WTC11 (cell line): ENCODE measurements at regions not wholly inside any gene's neighbourhood (a gene's known extent, or its start where the extent isn't known, plus 50 kb on each side); places are given as distances from the start of the nearest gene placed in this dataset.
A peak's percentile ranks its signal among the peaks of the same experiment; 100 is the strongest.

Experiments
- ATAC-seq: fragments of 200-7000 bp; cut with Tn5 transposase; 2 replicates; pipeline ENCODE4 v1.10.0; 2021; ENCODE audit warnings: mild to moderate bottlenecking, moderate library complexity
- CTCF ChIA-PET: fragments of 300-600 bp; sonication (Branson Sonifier 250); formaldehyde crosslinking; loops from one replicate; lab custom pipeline; 2021; ENCODE audit warnings: antibody characterized with exemption; lab: Charles Lee
- POLR2A ChIA-PET: fragments of 350-600 bp; sonication (Branson Sonifier 250); formaldehyde crosslinking; loops from one replicate; lab custom pipeline; 2021; ENCODE audit warnings: antibody characterized with exemption; lab: Charles Lee
- DNase-seq: peaks from one replicate; pipeline ENCODE4 v3.0.0; 2021; ENCODE audit warnings: low spot score
- H3K27ac Mint-ChIP-seq: 2 replicates; pipeline ENCODE4 v1.8.0; 2021; ENCODE audit warnings: mixed read lengths
- H3K27me3 Mint-ChIP-seq: 2 replicates; pipeline ENCODE4 v1.8.0; 2021; ENCODE audit warnings: low read depth, mild to moderate bottlenecking, moderate library complexity, mixed read lengths
- H3K36me3 Mint-ChIP-seq: 2 replicates; pipeline ENCODE4 v1.8.0; 2021; ENCODE audit warnings: mixed read lengths
- H3K4me1 Mint-ChIP-seq: 2 replicates; pipeline ENCODE4 v1.8.0; 2022; ENCODE audit warnings: mixed read lengths
- H3K4me3 Mint-ChIP-seq: 2 replicates; pipeline ENCODE4 v1.8.0; 2021; ENCODE audit warnings: mild to moderate bottlenecking, moderate library complexity, mixed read lengths
- H3K9me3 Mint-ChIP-seq: 2 replicates; pipeline ENCODE4 v1.8.0; 2021; ENCODE audit warnings: mixed read lengths
- CBFB ChIP-seq: sonication (generic); formaldehyde crosslinking; IDR thresholded peaks from 2 replicates; pipeline ENCODE4 v1.8.1; 2022; ENCODE audit warnings: mild to moderate bottlenecking, low read depth, missing genetic modification reagents
- CREM ChIP-seq: sonication (generic); formaldehyde crosslinking; IDR thresholded peaks from 2 replicates; pipeline ENCODE4 v1.8.1; 2022; ENCODE audit warnings: mild to moderate bottlenecking, missing genetic modification reagents, moderate library complexity
- MAX ChIP-seq: sonication (generic); formaldehyde crosslinking; IDR thresholded peaks from 2 replicates; pipeline ENCODE4 v1.8.0; 2022; ENCODE audit warnings: mild to moderate bottlenecking, missing genetic modification reagents
- RELA ChIP-seq: sonication (generic); formaldehyde crosslinking; IDR thresholded peaks from 2 replicates; pipeline ENCODE4 v1.8.1; 2022; ENCODE audit warnings: missing genetic modification reagents, mild to moderate bottlenecking, borderline replicate concordance
- SP1 ChIP-seq: sonication (generic); formaldehyde crosslinking; conservative IDR thresholded peaks from 2 replicates; pipeline ENCODE4 v1.8.1; 2022; ENCODE audit warnings: missing genetic modification reagents
- TEAD1 ChIP-seq: sonication (generic); formaldehyde crosslinking; IDR thresholded peaks from 2 replicates; pipeline ENCODE4 v1.8.0; 2022; ENCODE audit warnings: mild to moderate bottlenecking, missing genetic modification reagents
- TP53 ChIP-seq: sonication (generic); formaldehyde crosslinking; IDR thresholded peaks from 2 replicates; pipeline ENCODE4 v1.8.1; 2023; ENCODE audit warnings: mild to moderate bottlenecking, missing genetic modification reagents
- ZNF263 ChIP-seq: sonication (generic); formaldehyde crosslinking; IDR thresholded peaks from 2 replicates; pipeline ENCODE4 v1.8.1; 2022; ENCODE audit warnings: low read depth, mild to moderate bottlenecking, moderate library complexity, missing genetic modification reagents
- ZNF317 ChIP-seq: sonication (generic); formaldehyde crosslinking; IDR thresholded peaks from 2 replicates; pipeline ENCODE4 v1.8.1; 2023; ENCODE audit warnings: low read depth, mild to moderate bottlenecking, moderate library complexity, missing genetic modification reagents, borderline replicate concordance
- ZNF423 ChIP-seq: fragments of 250-450 bp; sonication (Bioruptor Pico); IDR thresholded peaks from 2 replicates; pipeline ENCODE4 v2.1.2; 2022; ENCODE audit warnings: mild to moderate bottlenecking, moderate library complexity
- ZNF532 ChIP-seq: fragments of 250-450 bp; sonication (Bioruptor Pico); IDR thresholded peaks from 2 replicates; pipeline ENCODE4 v1.9.0; 2021; ENCODE audit warnings: mild to moderate bottlenecking, borderline replicate concordance
- TF ChIP-seq, protein P1 (sequence below): sonication (generic); formaldehyde crosslinking; conservative IDR thresholded peaks from 2 replicates; pipeline ENCODE4 v1.8.1; 2023; ENCODE audit warnings: mild to moderate bottlenecking, low read depth, missing genetic modification reagents, moderate library complexity
- TF ChIP-seq, protein P2 (sequence below): sonication (generic); formaldehyde crosslinking; IDR thresholded peaks from 2 replicates; pipeline ENCODE4 v1.8.1; 2023; ENCODE audit warnings: mild to moderate bottlenecking, moderate library complexity, missing genetic modification reagents

GRCh38 chr10:78255214-78255613, 221.6 kb downstream of the RPS24 start (continued):
- TF ChIP-seq RELA: no peak
- TF ChIP-seq ZNF532 (CRISPR knock-in tag): no peak
- TF ChIP-seq, all 79 proteins: peak for 0

- DNase-seq: no peak
- ChIA-PET POLR2A (no interaction called here), CTCF (interaction anchor here (0.7 kb wide), 1 partner anchor 208 kb away, joined by 3 read pairs; no protein-coding TSS in a partner anchor)
- Mint-ChIP-seq H3K4me1 (no peaks in the 10 kb centered on the region), H3K36me3 (no peaks in the 10 kb centered on the region), H3K4me3 (no peak overlapping the region), H3K9me3 (no peaks in the 10 kb centered on the region), H3K27me3 (no peaks in the 10 kb centered on the region), H3K27ac (no peak overlapping the region)
- no peak for ATAC-seq
- TF ChIP-seq TP53 (CRISPR knock-in tag) (no peak), SP1 (CRISPR knock-in tag) (no peak), CREM (CRISPR knock-in tag) (no peak), CBFB (CRISPR knock-in tag) (no peak), ZNF423 (no peak), ZNF317 (CRISPR knock-in tag) (no peak)
- TF ChIP-seq, protein P1, sequence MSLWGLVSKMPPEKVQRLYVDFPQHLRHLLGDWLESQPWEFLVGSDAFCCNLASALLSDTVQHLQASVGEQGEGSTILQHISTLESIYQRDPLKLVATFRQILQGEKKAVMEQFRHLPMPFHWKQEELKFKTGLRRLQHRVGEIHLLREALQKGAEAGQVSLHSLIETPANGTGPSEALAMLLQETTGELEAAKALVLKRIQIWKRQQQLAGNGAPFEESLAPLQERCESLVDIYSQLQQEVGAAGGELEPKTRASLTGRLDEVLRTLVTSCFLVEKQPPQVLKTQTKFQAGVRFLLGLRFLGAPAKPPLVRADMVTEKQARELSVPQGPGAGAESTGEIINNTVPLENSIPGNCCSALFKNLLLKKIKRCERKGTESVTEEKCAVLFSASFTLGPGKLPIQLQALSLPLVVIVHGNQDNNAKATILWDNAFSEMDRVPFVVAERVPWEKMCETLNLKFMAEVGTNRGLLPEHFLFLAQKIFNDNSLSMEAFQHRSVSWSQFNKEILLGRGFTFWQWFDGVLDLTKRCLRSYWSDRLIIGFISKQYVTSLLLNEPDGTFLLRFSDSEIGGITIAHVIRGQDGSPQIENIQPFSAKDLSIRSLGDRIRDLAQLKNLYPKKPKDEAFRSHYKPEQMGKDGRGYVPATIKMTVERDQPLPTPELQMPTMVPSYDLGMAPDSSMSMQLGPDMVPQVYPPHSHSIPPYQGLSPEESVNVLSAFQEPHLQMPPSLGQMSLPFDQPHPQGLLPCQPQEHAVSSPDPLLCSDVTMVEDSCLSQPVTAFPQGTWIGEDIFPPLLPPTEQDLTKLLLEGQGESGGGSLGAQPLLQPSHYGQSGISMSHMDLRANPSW: no peak
Measured at GRCh38 chr10:78255796-78256638, 222.4 kb downstream of the RPS24 start.

GRCh38 chr10:78258323-78259030, 224.8 kb downstream of the RPS24 start:
- ATAC-seq (peak; percentile 55; the same call in 1 of the 2 replicates), DNase-seq (no peak)
- POLR2A ChIA-PET: no interaction called here
- H3K27ac Mint-ChIP-seq: no peak overlapping the region
- H3K27me3 Mint-ChIP-seq: peaks cover 4% of the 10 kb centered on the region; the same call in 1 of the 2 replicates
- no peaks in the 10 kb centered on the region for H3K9me3 Mint-ChIP-seq
- H3K4me1 Mint-ChIP-seq: no peaks in the 10 kb centered on the region
- H3K4me3 Mint-ChIP-seq: no peak overlapping the region
- no peaks in the 10 kb centered on the region for H3K36me3 Mint-ChIP-seq
- TF ChIP-seq CBFB (CRISPR knock-in tag) (no peak), TEAD1 (CRISPR knock-in tag) (no peak), ZNF317 (CRISPR knock-in tag) (no peak), ZNF263 (CRISPR knock-in tag) (no peak), MAX (no peak)
- TF ChIP-seq, protein P2, sequence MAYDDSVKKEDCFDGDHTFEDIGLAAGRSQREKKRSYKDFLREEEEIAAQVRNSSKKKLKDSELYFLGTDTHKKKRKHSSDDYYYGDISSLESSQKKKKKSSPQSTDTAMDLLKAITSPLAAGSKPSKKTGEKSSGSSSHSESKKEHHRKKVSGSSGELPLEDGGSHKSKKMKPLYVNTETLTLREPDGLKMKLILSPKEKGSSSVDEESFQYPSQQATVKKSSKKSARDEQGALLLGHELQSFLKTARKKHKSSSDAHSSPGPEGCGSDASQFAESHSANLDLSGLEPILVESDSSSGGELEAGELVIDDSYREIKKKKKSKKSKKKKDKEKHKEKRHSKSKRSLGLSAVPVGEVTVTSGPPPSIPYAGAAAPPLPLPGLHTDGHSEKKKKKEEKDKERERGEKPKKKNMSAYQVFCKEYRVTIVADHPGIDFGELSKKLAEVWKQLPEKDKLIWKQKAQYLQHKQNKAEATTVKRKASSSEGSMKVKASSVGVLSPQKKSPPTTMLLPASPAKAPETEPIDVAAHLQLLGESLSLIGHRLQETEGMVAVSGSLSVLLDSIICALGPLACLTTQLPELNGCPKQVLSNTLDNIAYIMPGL (CRISPR knock-in tag): no peak
- TF ChIP-seq, protein P1: no peak
- CTCF ChIA-PET: interaction anchor here (1.9 to 3.2 kb wide), 4 partner anchors 10 to 212 kb away, joined by 5 to 41 read pairs (median 18); no protein-coding TSS in a partner anchor
